HepG2 (cell line): ENCODE measurements at regions not wholly inside any gene's neighbourhood (a gene's known extent, or its start where the extent isn't known, plus 50 kb on each side); places are given as distances from the start of the nearest gene placed in this dataset.

ENCODE experiments used
- ATAC-seq: fragments of 200-7000 bp; cut with Tn5 transposase; 3 replicates; pipeline ENCODE4 v1.9.1; 2020; ENCODE audit warnings: mild to moderate bottlenecking, moderate library complexity
- BruUV-seq: library from RNA; stranded (reverse); fragments of 400-500 nt; replicated peaks from 2 replicates; lab custom pipeline; 2021; lab: Mats Ljungman, UMichigan
- CTCF ChIA-PET: fragments of 300-600 bp; formaldehyde crosslinking; extraction: SDS; loops from one replicate; lab custom pipeline; 2021; ENCODE audit warnings: low total read pairs, inconsistent platforms, low intra/inter-chr PET ratio; lab: Yijun Ruan, JAX
- POLR2A ChIA-PET: fragments of 350-600 bp; sonication (Branson Sonifier 250); formaldehyde crosslinking; loops from one replicate; lab custom pipeline; 2020; ENCODE audit warnings: antibody characterized with exemption, inconsistent platforms; lab: Yijun Ruan, JAX
- DNase-seq: peaks from one replicate; pipeline ENCODE4 v3.0.0-alpha.2; 2015; ENCODE audit warnings: low spot score
- FAIRE-seq: peaks from 3 replicates; lab custom pipeline; 2011; peaks lifted over from hg19 to GRCh38; lab: Jason Lieb, UNC
- H2AFZ ChIP-seq: one replicate; pipeline ENCODE4 v1.6.1; 2011; ENCODE audit warnings: low read length, inconsistent platforms
- H3K27ac ChIP-seq: fragments of 300-600 bp; 3 replicates; pipeline ENCODE4 v1.8.0; 2011; ENCODE audit warnings: mixed run types, mild to moderate bottlenecking, mixed read lengths, low read length, inconsistent platforms; ENCODE audit not compliant: insufficient read depth; ENCODE audit errors: extremely low read length
- H3K27me3 ChIP-seq, 2 experiments: fragments of 200-600 bp in 1 of 2; 2 replicates in 1 of 2; 3 replicates in 1 of 2; pipeline versions ENCODE4 v1.6.0 to v1.8.0; 2011; ENCODE audit warnings: low read length in 2 of 2, mild to moderate bottlenecking in 2 of 2, moderate library complexity in 2 of 2, inconsistent platforms in 1 of 2; ENCODE audit not compliant: insufficient read depth in 2 of 2, control insufficient read depth in 1 of 2
- H3K36me3 ChIP-seq, 2 experiments: fragments of 200-600 bp in 1 of 2; replicated peaks in 1 of 2; 2 replicates in 1 of 2; 3 replicates in 1 of 2; pipeline versions ENCODE4 v1.5.1 to v1.8.0; 2011; ENCODE audit warnings: low read length in 2 of 2, inconsistent platforms in 1 of 2; ENCODE audit not compliant: insufficient read depth in 2 of 2, control insufficient read depth in 1 of 2
- H3K4me1 ChIP-seq: 2 replicates; pipeline ENCODE4 v1.5.1; 2012; ENCODE audit warnings: low read length, inconsistent platforms; ENCODE audit not compliant: insufficient read depth
- H3K4me2 ChIP-seq: 2 replicates; pipeline ENCODE4 v1.6.0; 2011; ENCODE audit warnings: low read depth, low read length, inconsistent platforms
- H3K4me3 ChIP-seq, 3 experiments: fragments of 200-600 bp in 1 of 3; sonication (generic), shearing (Covaris generic) in 1 of 3; replicated peaks in 1 of 3; 2 replicates each; pipeline ENCODE4 v1.5.1; 2011 to 2016; ENCODE audit warnings: low read length in 3 of 3, inconsistent platforms in 2 of 3, low read depth in 2 of 3, mild to moderate bottlenecking in 2 of 3, control low read depth in 1 of 3, mixed read lengths in 1 of 3; ENCODE audit not compliant: insufficient read depth in 1 of 3
- H3K79me2 ChIP-seq: one replicate; pipeline ENCODE4 v1.6.1; 2011; ENCODE audit warnings: low read length, inconsistent platforms; ENCODE audit not compliant: insufficient read depth
- H3K9ac ChIP-seq: 2 replicates; pipeline ENCODE4 v1.6.0; 2011; ENCODE audit warnings: mild to moderate bottlenecking, low read depth, low read length, inconsistent platforms; ENCODE audit not compliant: insufficient read depth
- H3K9me3 ChIP-seq: 2 replicates; pipeline ENCODE4 v1.5.1; 2012; ENCODE audit warnings: mild to moderate bottlenecking, low read length
- H4K20me1 ChIP-seq: 2 replicates; pipeline ENCODE4 v1.6.0; 2011; ENCODE audit warnings: inconsistent platforms, mild to moderate bottlenecking, low read length, moderate library complexity; ENCODE audit not compliant: insufficient read depth
- HNRNPH1 ChIP-seq: fragments of 200-400 bp; formaldehyde crosslinking; optimal IDR thresholded peaks from 2 replicates; pipeline ENCODE3; 2017; ENCODE audit warnings: mild to moderate bottlenecking, low read depth, low read length
- NR2F1 ChIP-seq, 2 experiments: fragments of 450-650 bp in 1 of 2; formaldehyde crosslinking in 1 of 2; IDR thresholded peaks; 2 replicates each; pipeline versions ENCODE4 v1.5.0 to v1.6.1; 2016 to 2020; ENCODE audit warnings: mild to moderate bottlenecking in 1 of 2, missing compliant biosample characterization in 1 of 2, missing genetic modification reagents in 1 of 2, moderate library complexity in 1 of 2
- POLR2AphosphoS2 ChIP-seq: IDR thresholded peaks from 2 replicates; pipeline ENCODE4 v1.6.1; 2011; ENCODE audit warnings: low read depth, low read length, improper control_type of control experiment
- PRPF4 ChIP-seq: fragments of 200-400 bp; formaldehyde crosslinking; IDR thresholded peaks from 2 replicates; pipeline ENCODE4 v1.6.1; 2016; ENCODE audit warnings: low read length, low read depth; ENCODE audit not compliant: poor library complexity, severe bottlenecking
- ZKSCAN1 ChIP-seq: fragments of 150-350 bp; IDR thresholded peaks from 2 replicates; pipeline ENCODE4 v1.6.1; 2014; ENCODE audit warnings: low read length
- ZNF33B ChIP-seq: sonication (generic); formaldehyde crosslinking; IDR thresholded peaks from 2 replicates; pipeline ENCODE4 v1.5.1; 2020; ENCODE audit warnings: mild to moderate bottlenecking, missing genetic modification reagents
- ZNF547 ChIP-seq: sonication (generic); formaldehyde crosslinking; IDR thresholded peaks from 2 replicates; pipeline ENCODE4 v1.5.1; 2020; ENCODE audit warnings: mild to moderate bottlenecking, missing genetic modification reagents
- ZNF775 ChIP-seq: sonication (generic); formaldehyde crosslinking; IDR thresholded peaks from 2 replicates; pipeline ENCODE4 v1.4.0; 2020; ENCODE audit warnings: missing genetic modification reagents, mild to moderate bottlenecking, moderate library complexity, borderline replicate concordance
- ZNF792 ChIP-seq: IDR thresholded peaks from 2 replicates; pipeline ENCODE4 v1.6.1; 2016
- WGBS: methylation state at CpG from one replicate; pipeline ENCODE4 v1.1.6; 2017; ENCODE audit warnings: low lambda C conversion rate; 5-methylcytosine and 5-hydroxymethylcytosine counted together
- in situ Hi-C: cut with HindIII; loops from 2 replicates; pipeline ENCODE4 v1.10.0; 2017; ENCODE audit warnings: low pct_unique_long_range_greater_than_20kb; ENCODE audit not compliant: extremely low pct_ligation_motif_present
- intact Hi-C: fragments of 100-400 bp; cut with micrococcal nuclease; formaldehyde crosslinking; loops from one replicate; pipeline ENCODE4 v1.10.0; 2022; ENCODE audit not compliant: unreplicated experiment
- TF ChIP-seq, protein P1 (sequence below): IDR thresholded peaks from 2 replicates; pipeline ENCODE4 v1.6.1; 2016; ENCODE audit warnings: missing compliant biosample characterization, missing genetic modification reagents, borderline replicate concordance
- TF ChIP-seq, protein P2 (sequence below): fragments of 450-650 bp; IDR thresholded peaks from 2 replicates; pipeline ENCODE4 v1.6.1; 2016
- TF ChIP-seq, protein P3 (sequence below): sonication (generic); formaldehyde crosslinking; IDR thresholded peaks from 2 replicates; pipeline ENCODE4 v1.4.0; 2020; ENCODE audit warnings: missing genetic modification reagents

DNA sequence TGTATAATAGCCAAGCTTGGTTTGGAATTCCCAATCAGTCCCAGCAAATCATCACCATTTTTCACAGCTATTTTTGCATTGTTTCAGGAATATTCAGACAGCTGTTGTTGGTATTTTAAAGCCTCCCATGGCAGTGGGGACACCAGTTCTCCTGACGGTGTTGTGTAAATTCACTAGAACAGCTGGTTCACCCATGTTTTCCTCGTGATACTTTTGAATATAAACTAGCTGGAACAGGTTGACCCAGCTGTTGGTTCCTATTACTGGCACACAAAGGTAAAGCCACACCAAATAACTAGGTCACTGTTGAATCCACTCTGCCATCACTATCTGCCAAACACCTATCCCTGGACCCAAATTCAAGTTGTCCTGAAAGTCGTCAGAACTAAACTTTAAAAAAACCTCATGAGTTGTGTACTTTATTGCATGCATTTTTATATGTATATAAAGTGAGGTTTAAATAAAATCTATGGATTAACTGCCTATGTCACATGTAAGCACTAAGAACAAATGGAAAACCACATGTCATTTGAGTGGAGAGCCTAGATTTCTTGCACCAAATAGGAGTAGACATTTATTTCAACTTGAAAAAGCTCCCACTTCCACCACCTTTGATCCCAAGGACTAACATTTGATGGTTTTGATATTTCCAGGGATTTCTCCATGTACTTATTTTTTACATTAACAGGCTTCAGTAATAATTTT lies 121.9 kb upstream of the PIK3R1 start:
- Histone ChIP-seq H3K27me3 (no peaks in the 10 kb centered on the region; a peak in 1 of 5 replicates), H4K20me1 (no peaks in the 10 kb centered on the region), H3K4me2 (no peak overlapping the region), H3K9me3 (no peaks in the 10 kb centered on the region), H3K79me2 (no peaks in the 10 kb centered on the region), H3K9ac (no peak overlapping the region), H3K4me1 (no peaks in the 10 kb centered on the region), H3K36me3 (no peaks in the 10 kb centered on the region), H3K27ac (no peak overlapping the region), H2AFZ (no peak overlapping the region), H3K4me3 (no peak overlapping the region)
- in situ Hi-C loops = no loop called here
- intact Hi-C loops = no loop called here
- FAIRE-seq (no peak), ATAC-seq (no peak), DNase-seq (no peak)
- 50% methylated on average over 3 of the region's 3 CpGs for whole genome bisulfite sequencing
- ChIA-PET CTCF (no interaction called here), POLR2A (no interaction called here)
- BruUV-seq = no TSS peak
- TF ChIP-seq, protein P1, sequence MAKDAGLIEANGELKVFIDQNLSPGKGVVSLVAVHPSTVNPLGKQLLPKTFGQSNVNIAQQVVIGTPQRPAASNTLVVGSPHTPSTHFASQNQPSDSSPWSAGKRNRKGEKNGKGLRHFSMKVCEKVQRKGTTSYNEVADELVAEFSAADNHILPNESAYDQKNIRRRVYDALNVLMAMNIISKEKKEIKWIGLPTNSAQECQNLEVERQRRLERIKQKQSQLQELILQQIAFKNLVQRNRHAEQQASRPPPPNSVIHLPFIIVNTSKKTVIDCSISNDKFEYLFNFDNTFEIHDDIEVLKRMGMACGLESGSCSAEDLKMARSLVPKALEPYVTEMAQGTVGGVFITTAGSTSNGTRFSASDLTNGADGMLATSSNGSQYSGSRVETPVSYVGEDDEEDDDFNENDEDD = no peak
- TF ChIP-seq POLR2AphosphoS2 (no peak), ZNF33B (CRISPR knock-in tag) (no peak)
- TF ChIP-seq, protein P2, sequence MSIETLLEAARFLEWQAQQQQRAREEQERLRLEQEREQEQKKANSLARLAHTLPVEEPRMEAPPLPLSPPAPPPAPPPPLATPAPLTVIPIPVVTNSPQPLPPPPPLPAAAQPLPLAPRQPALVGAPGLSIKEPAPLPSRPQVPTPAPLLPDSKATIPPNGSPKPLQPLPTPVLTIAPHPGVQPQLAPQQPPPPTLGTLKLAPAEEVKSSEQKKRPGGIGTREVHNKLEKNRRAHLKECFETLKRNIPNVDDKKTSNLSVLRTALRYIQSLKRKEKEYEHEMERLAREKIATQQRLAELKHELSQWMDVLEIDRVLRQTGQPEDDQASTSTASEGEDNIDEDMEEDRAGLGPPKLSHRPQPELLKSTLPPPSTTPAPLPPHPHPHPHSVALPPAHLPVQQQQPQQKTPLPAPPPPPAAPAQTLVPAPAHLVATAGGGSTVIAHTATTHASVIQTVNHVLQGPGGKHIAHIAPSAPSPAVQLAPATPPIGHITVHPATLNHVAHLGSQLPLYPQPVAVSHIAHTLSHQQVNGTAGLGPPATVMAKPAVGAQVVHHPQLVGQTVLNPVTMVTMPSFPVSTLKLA = peak; percentile 94

DNA sequence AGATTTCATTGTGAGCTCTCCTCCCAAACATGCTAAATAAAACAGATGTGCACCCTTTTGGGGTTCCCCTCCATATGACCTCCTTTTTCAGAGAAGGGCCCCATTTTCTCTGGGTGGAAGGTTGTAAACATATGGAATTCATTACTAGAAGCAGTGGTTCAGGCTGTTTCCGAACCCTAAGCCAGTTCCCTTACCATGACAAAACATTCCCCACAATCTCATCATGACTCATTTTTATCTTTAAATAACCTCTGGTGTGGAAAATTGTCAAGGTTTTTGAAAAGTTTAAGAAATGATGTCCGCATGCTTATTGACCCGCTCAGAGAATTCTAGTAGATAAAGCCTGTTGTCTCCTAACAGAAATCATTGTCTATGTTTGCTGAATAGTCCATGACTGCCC lies 127.3 kb upstream of the PIK3R1 start:
- no peaks in the 10 kb centered on the region for H3K9me3 ChIP-seq
- no peaks in the 10 kb centered on the region for H3K36me3 ChIP-seq
- H4K20me1 ChIP-seq = no peaks in the 10 kb centered on the region
- no peak overlapping the region for H3K4me3 ChIP-seq
- no peak overlapping the region for H3K4me2 ChIP-seq
- DNase-seq (no peak), FAIRE-seq (no peak), ATAC-seq (no peak)
- CTCF ChIA-PET = no interaction called here
- BruUV-seq = no TSS peak
- H3K27ac ChIP-seq = no peak overlapping the region
- POLR2A ChIA-PET = no interaction called here
- H3K27me3 ChIP-seq = no peaks in the 10 kb centered on the region; a peak in 2 of 5 replicates
- H3K79me2 ChIP-seq = no peaks in the 10 kb centered on the region
- H2AFZ ChIP-seq = no peak overlapping the region
- no peak overlapping the region for H3K9ac ChIP-seq
- WGBS = 61% methylated on average over 3 of the region's 3 CpGs
- H3K4me1 ChIP-seq = no peaks in the 10 kb centered on the region
- in situ Hi-C loops = no loop called here
- intact Hi-C loops = no loop called here
- no peak for TF ChIP-seq NR2F1 (CRISPR knock-in tag; IDR thresholded peaks at IDR 0.05)
- TF ChIP-seq, protein P3, sequence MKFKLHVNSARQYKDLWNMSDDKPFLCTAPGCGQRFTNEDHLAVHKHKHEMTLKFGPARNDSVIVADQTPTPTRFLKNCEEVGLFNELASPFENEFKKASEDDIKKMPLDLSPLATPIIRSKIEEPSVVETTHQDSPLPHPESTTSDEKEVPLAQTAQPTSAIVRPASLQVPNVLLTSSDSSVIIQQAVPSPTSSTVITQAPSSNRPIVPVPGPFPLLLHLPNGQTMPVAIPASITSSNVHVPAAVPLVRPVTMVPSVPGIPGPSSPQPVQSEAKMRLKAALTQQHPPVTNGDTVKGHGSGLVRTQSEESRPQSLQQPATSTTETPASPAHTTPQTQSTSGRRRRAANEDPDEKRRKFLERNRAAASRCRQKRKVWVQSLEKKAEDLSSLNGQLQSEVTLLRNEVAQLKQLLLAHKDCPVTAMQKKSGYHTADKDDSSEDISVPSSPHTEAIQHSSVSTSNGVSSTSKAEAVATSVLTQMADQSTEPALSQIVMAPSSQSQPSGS (CRISPR knock-in tag) = no peak
- no peak for TF ChIP-seq ZNF547
- TF ChIP-seq PRPF4 = no peak
- no peak for TF ChIP-seq HNRNPH1
- no peak for TF ChIP-seq ZNF775
- TF ChIP-seq ZNF792 (CRISPR knock-in tag) = no peak
- no peak for TF ChIP-seq ZKSCAN1
